ENCODE measurements at regions not wholly inside any gene's neighbourhood (a gene's known extent, or its start where the extent isn't known, plus 50 kb on each side); places are given as distances from the start of the nearest gene placed in this dataset.

DNA sequence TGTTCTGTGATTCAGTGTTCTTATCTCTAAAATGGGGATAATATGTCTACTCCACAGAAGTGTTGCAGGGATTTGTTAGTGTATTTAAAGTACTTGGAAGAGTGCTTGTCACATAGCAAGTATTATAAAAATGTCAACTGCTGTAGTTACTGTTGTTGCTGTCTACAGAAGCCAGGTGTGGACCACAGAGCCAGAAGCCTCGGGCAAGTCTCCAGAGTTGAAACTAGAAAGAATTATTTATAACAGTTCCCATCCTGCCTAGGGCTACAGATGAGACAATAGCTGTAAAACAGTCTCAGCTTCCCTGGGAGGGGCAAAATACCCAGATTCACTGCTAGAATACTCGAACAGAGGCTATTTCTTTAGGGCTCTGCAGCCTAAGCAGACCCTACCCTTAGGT lies 55.4 kb upstream of the FUT8 start:
- DNase-seq, result no peak

DNA sequence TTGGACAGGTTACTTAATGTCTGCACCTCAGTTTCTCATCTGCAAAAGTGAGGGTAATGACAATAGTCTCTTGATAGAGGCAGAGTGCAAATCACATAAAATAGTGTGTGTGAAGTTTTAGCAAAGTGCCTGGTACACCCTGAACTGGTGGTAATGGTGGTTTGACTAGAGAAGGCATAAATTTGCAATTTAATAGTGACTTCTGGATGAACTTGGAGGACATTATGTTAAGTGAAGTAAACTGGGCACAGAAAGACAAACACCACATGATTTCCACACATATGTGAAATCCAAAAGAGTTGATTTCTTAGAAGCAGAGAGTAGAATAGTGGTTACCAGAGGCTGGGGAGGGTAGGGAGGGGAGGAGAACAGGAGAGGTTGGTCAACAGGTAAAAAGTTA lies 54.8 kb upstream of the FUT8 start:
- DNase-seq, result no peak

DNA sequence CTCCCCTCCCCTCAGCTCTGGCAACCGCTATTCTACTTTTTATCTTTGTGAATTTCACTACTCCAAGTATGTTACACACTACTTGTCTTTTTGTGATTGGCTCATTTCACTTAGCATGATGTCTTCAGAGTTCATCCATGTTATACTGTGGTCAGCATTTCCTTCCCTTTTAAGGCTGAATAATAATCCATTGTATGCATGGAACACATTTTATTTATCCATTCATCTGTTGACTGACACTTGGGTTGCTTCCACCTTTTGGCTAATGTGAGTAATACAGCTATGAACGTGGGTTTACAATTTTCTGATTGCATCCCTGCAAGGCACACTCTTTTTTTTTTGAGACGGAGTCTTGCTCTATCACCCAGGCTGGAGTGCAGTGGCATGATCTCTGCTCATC lies 53.0 kb upstream of the FUT8 start:
- DNase-seq, result peak in 1 of 5 experiments; percentile 34

DNA sequence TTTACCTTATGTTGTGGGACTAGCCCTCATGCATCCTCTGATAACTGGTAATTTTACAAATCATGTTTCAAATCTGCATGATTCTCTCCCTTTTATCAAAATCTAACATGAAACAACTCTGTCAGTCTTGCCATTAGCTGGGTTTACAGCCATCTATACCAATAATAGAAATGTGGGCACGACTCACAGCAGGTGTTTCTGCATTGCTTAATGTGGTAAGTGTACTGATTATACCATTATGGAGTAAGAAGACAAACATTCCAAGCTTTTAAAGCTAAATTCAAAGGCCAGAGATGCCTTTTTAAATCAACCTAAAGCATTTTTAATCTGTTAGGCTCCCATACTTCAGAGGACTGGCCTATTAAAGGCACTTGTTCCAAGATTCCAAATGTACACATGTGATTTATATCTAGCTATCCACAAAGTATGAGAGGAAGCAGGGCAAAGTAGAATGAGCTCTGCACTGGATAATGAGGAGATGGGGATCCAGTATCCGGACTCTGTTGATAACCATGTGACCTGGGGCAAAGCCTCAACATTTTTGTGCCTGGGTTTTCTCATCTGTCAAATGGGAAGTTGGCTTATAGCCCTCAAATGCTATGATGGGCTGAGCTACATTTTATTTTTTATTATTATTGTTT lies 52.3 kb upstream of the FUT8 start:
- DNase-seq, result no peak

DNA sequence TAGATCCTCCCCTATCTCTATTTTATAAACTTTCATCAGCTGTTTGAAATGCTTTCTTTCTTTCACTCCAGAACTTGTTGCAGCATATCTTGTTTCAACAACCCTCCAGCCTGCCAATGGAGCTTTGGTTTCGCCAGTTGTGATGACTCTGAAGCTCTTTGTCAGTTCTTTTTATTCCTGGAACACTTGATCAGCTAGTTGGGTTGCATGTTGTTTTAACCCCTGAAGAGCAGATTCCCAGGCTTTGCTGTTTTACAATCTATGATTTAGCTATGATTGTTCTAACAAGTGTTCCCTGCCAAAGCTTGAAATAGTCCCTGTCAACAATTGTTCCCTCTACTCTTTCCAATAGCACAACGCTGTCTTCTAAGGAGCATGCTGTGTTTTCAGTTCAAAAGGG lies 50.6 kb upstream of the FUT8 start:
- DNase-seq, result no peak
